ENCODE measurements at regions not wholly inside any gene's neighbourhood (a gene's known extent, or its start where the extent isn't known, plus 50 kb on each side); places are given as distances from the start of the nearest gene placed in this dataset.

- no peak overlapping the region for H3K27ac Mint-ChIP-seq
- 93% methylated on average over 10 of the region's 10 CpGs for WGBS (ENCODE audit: insufficient coverage)
- no peaks in the 10 kb centered on the region for H3K9me3 Mint-ChIP-seq
These were observed 143.9 kb downstream of the BCOR start for GRCh38 chrX:39953879-39954278.

GRCh38 chrX:39954851-39955250 lies 142.9 kb downstream of the BCOR start:
- no peaks in the 10 kb centered on the region for H3K4me1 ChIP-seq (ENCODE audit: control insufficient read depth, insufficient read depth, low read length)
- 92% methylated on average over 6 of the region's 9 CpGs for WGBS (ENCODE audit: insufficient coverage)
- DNase-seq = no peak
- no peaks in the 10 kb centered on the region for H3K9me3 Mint-ChIP-seq
- no peak for ATAC-seq
- H3K27me3 ChIP-seq (ENCODE audit: control insufficient read depth, insufficient read depth, low read length) = no peaks in the 10 kb centered on the region
- no peak overlapping the region for H3K4me3 ChIP-seq (ENCODE audit: low read length)
- H3K4me1 Mint-ChIP-seq = peaks cover 6 to 9% of the 10 kb centered on the region in 2 donors
- H3K36me3 ChIP-seq (ENCODE audit: control insufficient read depth, insufficient read depth, low read length) = no peaks in the 10 kb centered on the region
- intact Hi-C loops (cut with micrococcal nuclease) = no loop called here
- H3K4me3 Mint-ChIP-seq = no peak overlapping the region
- H3K36me3 Mint-ChIP-seq = no peaks in the 10 kb centered on the region
- TF ChIP-seq CTCF (IDR thresholded peaks at IDR 0.05) = no peak
- no peaks in the 10 kb centered on the region for H3K9me3 ChIP-seq (ENCODE audit: control insufficient read depth, insufficient read depth, low read length)
- no peak overlapping the region for H3K27ac Mint-ChIP-seq
- H3K27me3 Mint-ChIP-seq (ENCODE audit: low read depth in 2 of 2) = peaks cover 0 to 11% of the 10 kb centered on the region in 2 donors
- H3K27ac ChIP-seq (ENCODE audit: low read length) = no peak overlapping the region

More at GRCh38 chrX:39953879-39954278, 143.9 kb downstream of the BCOR start:
- H3K4me3 ChIP-seq (ENCODE audit: low read length) = no peak overlapping the region
- peaks cover 2 to 17% of the 10 kb centered on the region in 2 donors for H3K27me3 Mint-ChIP-seq (ENCODE audit: low read depth in 2 of 2)
- no peak overlapping the region for H3K27ac ChIP-seq (ENCODE audit: low read length)
- no peaks in the 10 kb centered on the region for H3K36me3 ChIP-seq (ENCODE audit: control insufficient read depth, insufficient read depth, low read length)
- intact Hi-C loops (cut with micrococcal nuclease) = no loop called here
- no peaks in the 10 kb centered on the region for H3K9me3 ChIP-seq (ENCODE audit: control insufficient read depth, insufficient read depth, low read length)
- TF ChIP-seq CTCF (IDR thresholded peaks at IDR 0.05) = no peak
- DNase-seq (no peak), ATAC-seq (no peak)
- peaks cover 6 to 9% of the 10 kb centered on the region in 2 donors for H3K4me1 Mint-ChIP-seq
- no peaks in the 10 kb centered on the region for H3K27me3 ChIP-seq (ENCODE audit: control insufficient read depth, insufficient read depth, low read length)
- H3K4me1 ChIP-seq (ENCODE audit: control insufficient read depth, insufficient read depth, low read length) = no peaks in the 10 kb centered on the region
- no peaks in the 10 kb centered on the region for H3K36me3 Mint-ChIP-seq
- H3K4me3 Mint-ChIP-seq = no peak overlapping the region

DNA sequence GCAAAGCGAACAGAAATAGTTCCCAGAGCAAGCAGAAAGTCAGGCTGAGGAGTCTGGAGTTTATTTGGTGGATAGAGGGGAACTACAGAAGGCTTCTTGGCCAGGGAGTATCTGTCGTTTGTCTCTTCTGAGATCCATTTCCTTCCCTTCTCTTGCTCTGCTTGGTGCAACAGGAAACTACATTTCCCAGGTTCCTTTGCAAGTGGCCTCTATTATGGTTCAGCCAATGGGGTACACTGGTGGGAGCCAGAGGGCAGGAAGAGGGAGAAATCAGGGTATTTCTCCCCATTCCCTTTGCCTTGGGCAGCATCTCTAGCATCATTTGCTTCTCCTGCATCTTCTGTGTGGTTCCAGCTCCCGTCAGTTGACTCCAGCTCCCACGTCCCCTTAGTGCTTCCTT lies 142.1 kb downstream of the BCOR start:
- 97% methylated on average over 3 of the region's 4 CpGs for WGBS (ENCODE audit: insufficient coverage)
- H3K27me3 Mint-ChIP-seq (ENCODE audit: low read depth in 2 of 2) = peaks cover 0 to 9% of the 10 kb centered on the region in 2 donors
- no peak overlapping the region for H3K27ac ChIP-seq (ENCODE audit: low read length)
- H3K27me3 ChIP-seq (ENCODE audit: control insufficient read depth, insufficient read depth, low read length) = no peaks in the 10 kb centered on the region
- no peaks in the 10 kb centered on the region for H3K36me3 ChIP-seq (ENCODE audit: control insufficient read depth, insufficient read depth, low read length)
- H3K9me3 ChIP-seq (ENCODE audit: control insufficient read depth, insufficient read depth, low read length) = no peaks in the 10 kb centered on the region
- no peaks in the 10 kb centered on the region for H3K9me3 Mint-ChIP-seq
- H3K36me3 Mint-ChIP-seq = no peaks in the 10 kb centered on the region
- TF ChIP-seq CTCF (IDR thresholded peaks at IDR 0.05) = no peak
- intact Hi-C loops (cut with micrococcal nuclease) = no loop called here
- no peak overlapping the region for H3K4me3 Mint-ChIP-seq
- H3K4me1 Mint-ChIP-seq = peaks cover 6 to 9% of the 10 kb centered on the region in 2 donors
- ATAC-seq (no peak), DNase-seq (peak in 1 of 2 donors; percentile 15)
- no peak overlapping the region for H3K27ac Mint-ChIP-seq
- no peaks in the 10 kb centered on the region for H3K4me1 ChIP-seq (ENCODE audit: control insufficient read depth, insufficient read depth, low read length)
- H3K4me3 ChIP-seq (ENCODE audit: low read length) = no peak overlapping the region

- DNase-seq (no peak), ATAC-seq (no peak)
- Mint-ChIP-seq H3K36me3 (no peaks in the 10 kb centered on the region), H3K27me3 (ENCODE audit: low read depth in 2 of 2) (peaks cover 0 to 9% of the 10 kb centered on the region in 2 donors), H3K27ac (no peak overlapping the region), H3K4me3 (no peak overlapping the region), H3K9me3 (no peaks in the 10 kb centered on the region), H3K4me1 (peaks cover 6 to 9% of the 10 kb centered on the region in 2 donors)
- WGBS (ENCODE audit: insufficient coverage) = 95% methylated on average over 5 of the region's 7 CpGs
- Histone ChIP-seq H3K36me3 (ENCODE audit: control insufficient read depth, insufficient read depth, low read length) (no peaks in the 10 kb centered on the region), H3K9me3 (ENCODE audit: control insufficient read depth, insufficient read depth, low read length) (no peaks in the 10 kb centered on the region), H3K4me3 (ENCODE audit: low read length) (no peak overlapping the region), H3K27me3 (ENCODE audit: control insufficient read depth, insufficient read depth, low read length) (no peaks in the 10 kb centered on the region), H3K27ac (ENCODE audit: low read length) (no peak overlapping the region), H3K4me1 (ENCODE audit: control insufficient read depth, insufficient read depth, low read length) (no peaks in the 10 kb centered on the region)
- TF ChIP-seq CTCF (IDR thresholded peaks at IDR 0.05) = no peak
- intact Hi-C loops (cut with micrococcal nuclease) = no loop called here
These were observed 140.9 kb downstream of the BCOR start for GRCh38 chrX:39956803-39957394.

Measured in natural killer cell (primary cell).